ENCODE measurements at regions not wholly inside any gene's neighbourhood (a gene's known extent, or its start where the extent isn't known, plus 50 kb on each side); places are given as distances from the start of the nearest gene placed in this dataset.

- TF ChIP-seq POLR2A (IDR thresholded peaks at IDR 0.05) (no peak), EP300 (IDR thresholded peaks at IDR 0.05) (no peak)
- TF ChIP-seq, protein P1, sequence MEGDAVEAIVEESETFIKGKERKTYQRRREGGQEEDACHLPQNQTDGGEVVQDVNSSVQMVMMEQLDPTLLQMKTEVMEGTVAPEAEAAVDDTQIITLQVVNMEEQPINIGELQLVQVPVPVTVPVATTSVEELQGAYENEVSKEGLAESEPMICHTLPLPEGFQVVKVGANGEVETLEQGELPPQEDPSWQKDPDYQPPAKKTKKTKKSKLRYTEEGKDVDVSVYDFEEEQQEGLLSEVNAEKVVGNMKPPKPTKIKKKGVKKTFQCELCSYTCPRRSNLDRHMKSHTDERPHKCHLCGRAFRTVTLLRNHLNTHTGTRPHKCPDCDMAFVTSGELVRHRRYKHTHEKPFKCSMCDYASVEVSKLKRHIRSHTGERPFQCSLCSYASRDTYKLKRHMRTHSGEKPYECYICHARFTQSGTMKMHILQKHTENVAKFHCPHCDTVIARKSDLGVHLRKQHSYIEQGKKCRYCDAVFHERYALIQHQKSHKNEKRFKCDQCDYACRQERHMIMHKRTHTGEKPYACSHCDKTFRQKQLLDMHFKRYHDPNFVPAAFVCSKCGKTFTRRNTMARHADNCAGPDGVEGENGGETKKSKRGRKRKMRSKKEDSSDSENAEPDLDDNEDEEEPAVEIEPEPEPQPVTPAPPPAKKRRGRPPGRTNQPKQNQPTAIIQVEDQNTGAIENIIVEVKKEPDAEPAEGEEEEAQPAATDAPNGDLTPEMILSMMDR (IDR thresholded peaks at IDR 0.05): no peak
- H3K36me3 ChIP-seq: no peaks in the 10 kb centered on the region
- H3K4me1 ChIP-seq: no peaks in the 10 kb centered on the region
- no peak overlapping the region for H3K27ac ChIP-seq
- no peak for DNase-seq (ENCODE audit: low spot score in 2 of 2)
- H3K4me3 ChIP-seq: no peak overlapping the region
- WGBS, 2 donors: 68 to 71% methylated on average over 30 of the region's 30 CpGs
- H3K9me3 ChIP-seq: no peaks in the 10 kb centered on the region
- H3K27me3 ChIP-seq: peaks cover 0 to 8% of the 10 kb centered on the region in 2 donors
Measured at GRCh38 chr11:70711095-70711910, 313.0 kb downstream of the CTTN start.

GRCh38 chr11:70711911-70712185, 313.5 kb downstream of the CTTN start:
- H3K27me3 ChIP-seq: peaks cover 0 to 9% of the 10 kb centered on the region in 2 donors
- no peak for DNase-seq (ENCODE audit: low spot score in 2 of 2)
- 65 to 79% methylated on average over 9 to 11 of the region's 11 CpGs for WGBS, 2 donors

GRCh38 chr11:70712471-70712870, 314.1 kb downstream of the CTTN start:
- 64 to 65% methylated on average over 10 of the region's 10 CpGs for WGBS, 2 donors
- Histone ChIP-seq H3K4me1 (no peaks in the 10 kb centered on the region), H3K36me3 (no peaks in the 10 kb centered on the region), H3K9me3 (no peaks in the 10 kb centered on the region), H3K27ac (no peak overlapping the region), H3K4me3 (no peak overlapping the region), H3K27me3 (peaks cover 0 to 9% of the 10 kb centered on the region in 2 donors)
- no peak for DNase-seq (ENCODE audit: low spot score in 2 of 2)
- TF ChIP-seq POLR2A (IDR thresholded peaks at IDR 0.05) (no peak), EP300 (IDR thresholded peaks at IDR 0.05) (no peak)
- TF ChIP-seq, protein P1 (IDR thresholded peaks at IDR 0.05): no peak

More at GRCh38 chr11:70711911-70712185, 313.5 kb downstream of the CTTN start:
- H3K4me1 ChIP-seq: no peaks in the 10 kb centered on the region
- no peaks in the 10 kb centered on the region for H3K9me3 ChIP-seq
- no peak overlapping the region for H3K27ac ChIP-seq
- no peaks in the 10 kb centered on the region for H3K36me3 ChIP-seq
- no peak overlapping the region for H3K4me3 ChIP-seq
- no peak for TF ChIP-seq EP300 (IDR thresholded peaks at IDR 0.05)
- no peak for TF ChIP-seq POLR2A (IDR thresholded peaks at IDR 0.05)

DNA sequence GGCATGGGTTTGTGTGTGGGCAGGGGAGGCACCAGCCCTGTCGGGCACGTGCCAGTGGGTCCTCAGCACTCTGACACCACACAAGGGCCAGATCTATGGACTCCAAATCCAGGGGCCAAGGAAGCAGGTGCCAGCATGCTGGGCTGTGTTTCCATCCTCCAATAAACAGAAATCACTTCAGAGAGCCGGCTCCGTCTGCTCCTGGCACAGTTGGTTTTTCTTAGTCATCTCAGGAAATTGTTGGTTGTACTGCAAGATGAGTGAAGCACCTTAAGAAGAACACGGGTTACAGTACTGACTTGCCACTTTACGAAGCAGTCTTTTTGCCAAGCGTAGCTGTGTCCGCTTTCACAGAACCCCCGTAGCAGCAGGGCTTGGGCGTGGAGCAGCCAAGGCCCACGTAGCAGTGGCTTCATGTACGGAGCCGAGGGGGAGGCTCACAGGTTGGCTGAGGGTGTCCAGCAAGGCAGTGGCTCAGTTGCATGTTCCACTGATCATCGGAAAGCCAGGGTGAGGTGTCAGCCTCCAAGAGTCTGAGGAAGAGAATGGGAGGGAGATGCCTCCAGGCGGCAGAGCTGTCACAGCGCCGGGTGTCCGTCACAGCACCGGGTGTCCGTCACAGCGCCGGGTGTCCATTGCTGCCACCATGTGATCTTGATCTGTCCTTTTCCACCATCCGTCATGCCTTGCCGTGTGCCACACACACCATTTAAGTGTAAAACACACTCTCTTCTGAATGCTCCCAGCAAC, 314.9 kb downstream of the CTTN start:
- TF ChIP-seq EP300 (IDR thresholded peaks at IDR 0.05): no peak
- no peak for TF ChIP-seq POLR2A (IDR thresholded peaks at IDR 0.05)
- TF ChIP-seq, protein P1 (IDR thresholded peaks at IDR 0.05): no peak
- H3K9me3 ChIP-seq: no peaks in the 10 kb centered on the region
- no peaks in the 10 kb centered on the region for H3K4me1 ChIP-seq
- no peak overlapping the region for H3K4me3 ChIP-seq
- no peak overlapping the region for H3K27ac ChIP-seq
- WGBS, 2 donors: 78 to 87% methylated on average over 17 to 24 of the region's 24 CpGs
- no peaks in the 10 kb centered on the region for H3K36me3 ChIP-seq
- H3K27me3 ChIP-seq: peaks cover 0 to 9% of the 10 kb centered on the region in 2 donors
- no peak for DNase-seq (ENCODE audit: low spot score in 2 of 2)

GRCh38 chr11:70713988-70714665, 315.8 kb downstream of the CTTN start:
- DNase-seq (ENCODE audit: low spot score in 2 of 2): no peak
- no peaks in the 10 kb centered on the region for H3K9me3 ChIP-seq
- TF ChIP-seq POLR2A (IDR thresholded peaks at IDR 0.05): no peak
- TF ChIP-seq EP300 (IDR thresholded peaks at IDR 0.05): no peak
- TF ChIP-seq, protein P1 (IDR thresholded peaks at IDR 0.05): no peak
- no peak overlapping the region for H3K4me3 ChIP-seq
- WGBS, 2 donors: 57 to 64% methylated on average over 10 of the region's 10 CpGs
- no peak overlapping the region for H3K27ac ChIP-seq
- H3K4me1 ChIP-seq: no peaks in the 10 kb centered on the region
- H3K36me3 ChIP-seq: no peaks in the 10 kb centered on the region
- H3K27me3 ChIP-seq: peaks cover 0 to 9% of the 10 kb centered on the region in 2 donors
